Peyer's patch (tissue), 4 donors: ENCODE measurements at regions not wholly inside any gene's neighbourhood (a gene's known extent, or its start where the extent isn't known, plus 50 kb on each side); places are given as distances from the start of the nearest gene placed in this dataset.

Experiments used
- CTCF ChIP-seq, 6 experiments: fragments of 450-650 bp in 4 of 6; fragments of 200-600 bp in 2 of 6; sonication (generic) in 1 of 6; IDR thresholded peaks; one replicate each; pipeline ENCODE4 v1.5.1; 2017 to 2019; ENCODE audit warnings: antibody characterized with exemption in 6 of 6, mild to moderate bottlenecking in 3 of 6, moderate library complexity in 1 of 6
- POLR2A ChIP-seq, 2 donors: fragments of 450-650 bp; IDR thresholded peaks; one replicate each; pipeline ENCODE4 v1.5.1; 2017; ENCODE audit warnings: antibody characterized with exemption in 2 of 2, mild to moderate bottlenecking in 2 of 2, moderate library complexity in 2 of 2

- TF ChIP-seq POLR2A (IDR thresholded peaks at IDR 0.05) = no peak
- TF ChIP-seq CTCF (IDR thresholded peaks at IDR 0.05) = no peak
These were observed 113.4 kb upstream of the RAB18 start for GRCh38 chr10:27390681-27391080.
